GM18498 (cell line): ENCODE measurements at regions not wholly inside any gene's neighbourhood (a gene's known extent, or its start where the extent isn't known, plus 50 kb on each side); places are given as distances from the start of the nearest gene placed in this dataset.

ENCODE experiments used
- ATAC-seq: cut with Tn5 transposase; IDR thresholded peaks from one replicate; pipeline ENCODE4 v1.9.1; 2021; ENCODE audit warnings: mild to moderate bottlenecking, moderate library complexity; ENCODE audit not compliant: unreplicated experiment

- no peak for ATAC-seq
Observed at GRCh38 chr13:24042710-24043440, 117.6 kb upstream of the SPATA13 start.

- ATAC-seq, result no peak
Observed at GRCh38 chr13:24043590-24044350, 116.8 kb upstream of the SPATA13 start.

GRCh38 chr13:24045597-24045996 is 114.9 kb upstream of the SPATA13 start:
- no peak for ATAC-seq

- ATAC-seq, result no peak
Observed at GRCh38 chr13:24050292-24050711, 110.2 kb upstream of the SPATA13 start.

- no peak for ATAC-seq
Observed at GRCh38 chr13:24050796-24051715, 109.5 kb upstream of the SPATA13 start.

- ATAC-seq, result no peak
Observed at GRCh38 chr13:24052547-24053518, 107.7 kb upstream of the SPATA13 start.

GRCh38 chr13:24053519-24054251 is 106.8 kb upstream of the SPATA13 start:
- ATAC-seq, result peak; percentile 89

GRCh38 chr13:24056616-24057137 is 103.8 kb upstream of the SPATA13 start:
- no peak for ATAC-seq

- peak; percentile 54 for ATAC-seq
Observed at GRCh38 chr13:24060993-24061392, 99.5 kb upstream of the SPATA13 start.

GRCh38 chr13:24063281-24063877 is 97.1 kb upstream of the SPATA13 start:
- no peak for ATAC-seq

- ATAC-seq, result no peak
Observed at GRCh38 chr13:24064371-24064770, 96.1 kb upstream of the SPATA13 start.

- ATAC-seq, result no peak
Observed at GRCh38 chr13:24065176-24065575, 95.3 kb upstream of the SPATA13 start.

GRCh38 chr13:24066405-24067295 is 93.9 kb upstream of the SPATA13 start:
- no peak for ATAC-seq

- ATAC-seq, result no peak
Observed at GRCh38 chr13:24068472-24068871, 92.0 kb upstream of the SPATA13 start.

GRCh38 chr13:24071016-24071415 is 89.5 kb upstream of the SPATA13 start:
- ATAC-seq, result no peak

- ATAC-seq, result no peak
Observed at GRCh38 chr13:24071423-24072075, 89.0 kb upstream of the SPATA13 start.

GRCh38 chr13:24073657-24074056 is 86.9 kb upstream of the SPATA13 start:
- ATAC-seq, result no peak
